Left forelimb (tissue), 1 donor: ENCODE measurements at regions not wholly inside any gene's neighbourhood (a gene's known extent, or its start where the extent isn't known, plus 50 kb on each side); places are given as distances from the start of the nearest gene placed in this dataset.

Source experiments
- DNase-seq: peaks from one replicate; pipeline ENCODE4 v3.0.0-alpha.2; 2018; ENCODE audit warnings: low spot score

DNA sequence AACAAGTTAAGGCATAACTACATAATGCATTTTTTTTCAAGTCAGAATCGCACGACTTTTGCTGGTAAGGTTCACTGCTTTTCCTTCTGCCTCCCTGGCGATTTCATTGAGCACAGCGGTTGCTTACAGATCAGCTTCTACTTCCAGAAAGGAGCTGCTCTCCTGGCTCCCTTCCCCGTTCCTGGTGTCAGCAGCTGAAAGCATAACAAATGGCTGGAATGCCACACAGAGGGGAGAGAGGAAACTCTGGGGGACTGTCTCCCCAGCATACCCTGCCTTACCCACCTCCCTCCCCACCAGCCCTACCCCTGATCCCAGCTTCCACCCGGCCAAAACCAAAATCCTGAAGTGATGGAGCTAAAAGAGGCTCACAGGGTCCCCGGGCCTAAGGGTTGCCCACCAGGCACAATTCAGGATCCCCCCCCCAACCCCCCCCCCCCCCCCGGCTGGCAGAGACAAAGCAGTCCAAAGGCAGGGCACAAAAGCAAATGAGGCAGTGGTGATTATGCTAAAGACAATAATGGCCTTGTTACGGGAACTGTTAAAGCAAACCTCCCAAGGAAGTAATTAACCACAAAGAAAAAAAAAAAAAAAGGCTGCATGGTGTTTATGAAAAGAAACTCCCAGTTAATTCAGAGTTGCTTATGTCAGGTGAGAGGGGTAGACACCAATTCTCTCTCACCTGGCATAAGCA, 126.1 kb upstream of the WWC1 start:
- DNase-seq: no peak

- DNase-seq: no peak
Measured at GRCh38 chr5:168165977-168166376, 125.5 kb upstream of the WWC1 start.

- no peak for DNase-seq
Measured at GRCh38 chr5:168167338-168167737, 124.1 kb upstream of the WWC1 start.

DNA sequence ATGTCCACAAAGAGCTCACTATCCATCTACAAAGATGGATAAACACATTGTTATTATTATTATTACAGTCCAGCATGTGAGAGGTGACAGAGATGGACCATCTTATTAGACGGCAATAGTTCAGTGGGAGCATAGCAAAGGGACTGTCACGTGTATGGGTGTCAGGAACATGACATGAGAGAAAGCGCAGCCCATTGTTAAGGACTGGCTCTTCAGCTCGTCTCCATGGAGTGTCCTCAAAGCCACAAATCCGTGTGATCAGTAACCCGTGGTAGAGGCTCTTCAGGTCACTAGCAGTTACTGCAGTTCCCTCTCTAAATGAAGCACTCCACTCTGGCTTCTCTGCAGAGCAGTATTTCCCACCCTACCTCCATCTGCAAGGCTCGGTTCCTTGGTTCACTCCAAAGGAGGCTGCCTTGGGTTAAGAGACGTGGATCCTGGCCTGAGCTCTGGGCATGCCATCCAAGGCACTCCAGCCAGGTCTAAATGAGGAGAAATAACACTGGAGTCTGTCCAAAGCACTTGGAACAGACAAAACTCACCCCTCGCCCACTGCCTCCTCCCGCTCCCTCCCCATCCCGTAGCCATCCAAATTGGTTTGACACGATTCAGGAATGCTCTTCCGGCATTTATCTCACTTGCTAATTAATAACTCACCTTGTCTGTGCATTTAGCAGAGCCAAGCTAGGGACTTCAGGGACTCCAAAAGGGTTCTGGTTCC, 122.3 kb upstream of the WWC1 start:
- DNase-seq: no peak

DNA sequence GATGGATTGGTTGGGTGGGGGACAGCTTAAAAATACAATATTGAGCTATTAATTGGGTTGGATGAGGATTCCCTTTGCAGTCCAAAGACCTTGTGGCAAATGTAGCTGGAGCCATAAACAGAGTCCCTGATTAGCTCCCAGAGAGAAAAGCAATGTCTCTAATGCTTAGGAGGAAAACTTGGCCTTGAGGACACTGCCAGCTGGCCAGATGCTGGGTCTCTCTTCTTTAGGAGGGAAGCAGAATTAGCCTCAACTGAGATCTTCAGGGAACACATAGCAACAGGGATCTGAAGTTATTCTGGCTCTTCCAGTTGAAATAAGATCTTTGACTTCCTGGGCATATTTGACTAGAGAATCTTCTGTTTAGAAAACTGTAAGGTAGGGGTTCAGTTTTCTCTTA, 121.7 kb upstream of the WWC1 start:
- no peak for DNase-seq

DNA sequence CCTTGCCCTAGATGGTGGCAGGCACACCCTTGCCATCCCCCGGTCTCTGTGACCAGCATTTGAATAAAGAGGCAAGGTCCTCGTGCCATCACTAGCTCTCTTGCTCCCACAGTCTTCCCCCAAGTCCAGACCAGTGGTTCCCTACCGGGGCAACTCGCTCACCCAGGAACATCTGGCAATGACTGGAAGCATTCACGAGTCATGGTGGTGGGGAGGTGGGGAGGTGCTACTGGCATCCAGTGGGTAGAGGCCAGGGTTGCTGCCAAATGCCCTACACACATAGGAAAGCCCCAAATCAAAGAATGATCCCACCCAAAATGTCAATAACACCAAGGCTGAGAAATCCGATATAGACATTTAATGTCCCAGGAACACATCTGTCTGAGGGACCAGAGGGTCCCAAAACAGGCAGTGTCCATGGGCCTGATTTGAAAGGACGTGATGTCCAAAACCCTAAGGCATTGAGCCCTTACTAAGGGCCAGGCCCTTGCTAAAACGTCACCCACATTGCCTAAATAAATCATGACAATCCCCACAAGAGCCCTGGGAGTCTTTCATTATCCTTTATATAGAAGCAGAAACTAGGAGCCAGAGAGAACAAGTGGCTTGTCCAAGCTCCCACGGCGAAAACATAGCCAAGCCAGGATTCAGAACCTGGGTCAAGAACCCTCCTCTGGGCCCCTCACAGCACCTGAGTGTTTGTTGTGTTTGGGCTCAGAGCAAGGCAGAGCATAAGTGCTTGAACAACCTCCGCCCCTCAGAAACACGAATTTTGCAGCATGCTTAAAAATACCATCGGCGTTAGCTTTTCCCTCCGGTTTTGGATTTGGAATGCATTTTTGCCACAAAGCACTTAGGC, 119.3 kb upstream of the WWC1 start:
- no peak for DNase-seq

GRCh38 chr5:168172760-168173223, 118.7 kb upstream of the WWC1 start:
- no peak for DNase-seq

- no peak for DNase-seq
Measured at GRCh38 chr5:168174376-168174775, 117.1 kb upstream of the WWC1 start.

- no peak for DNase-seq
Measured at GRCh38 chr5:168176251-168176650, 115.2 kb upstream of the WWC1 start.

DNA sequence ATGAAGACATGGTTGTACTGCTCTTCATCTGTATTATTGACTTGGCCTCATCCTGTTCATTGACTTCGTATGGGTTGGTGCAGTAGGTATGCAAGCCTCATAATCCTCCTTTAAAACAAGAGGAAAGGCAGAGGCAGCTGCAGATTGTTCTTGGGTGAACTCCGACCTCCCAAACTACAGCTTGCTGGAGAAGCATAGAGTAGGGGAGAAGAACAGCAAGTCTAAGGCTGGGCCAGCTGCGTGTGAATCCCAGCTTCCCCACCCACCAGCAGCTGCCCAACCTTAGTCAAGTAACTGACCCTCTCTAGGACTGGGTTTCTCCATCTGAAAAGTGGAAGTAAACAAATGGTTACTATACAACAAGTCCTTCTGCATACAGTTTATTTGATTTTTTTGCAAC, 114.5 kb upstream of the WWC1 start:
- DNase-seq: no peak

GRCh38 chr5:168177831-168178450, 113.5 kb upstream of the WWC1 start:
- no peak for DNase-seq

GRCh38 chr5:168179192-168179593, 112.3 kb upstream of the WWC1 start:
- DNase-seq: no peak

GRCh38 chr5:168182269-168182668, 109.2 kb upstream of the WWC1 start:
- DNase-seq: no peak

- DNase-seq: no peak
Measured at GRCh38 chr5:168184103-168184502, 107.3 kb upstream of the WWC1 start.

GRCh38 chr5:168186289-168187074, 105.0 kb upstream of the WWC1 start:
- no peak for DNase-seq

- no peak for DNase-seq
Measured at GRCh38 chr5:168187614-168188013, 103.8 kb upstream of the WWC1 start.

GRCh38 chr5:168188182-168188581, 103.3 kb upstream of the WWC1 start:
- DNase-seq: no peak

DNA sequence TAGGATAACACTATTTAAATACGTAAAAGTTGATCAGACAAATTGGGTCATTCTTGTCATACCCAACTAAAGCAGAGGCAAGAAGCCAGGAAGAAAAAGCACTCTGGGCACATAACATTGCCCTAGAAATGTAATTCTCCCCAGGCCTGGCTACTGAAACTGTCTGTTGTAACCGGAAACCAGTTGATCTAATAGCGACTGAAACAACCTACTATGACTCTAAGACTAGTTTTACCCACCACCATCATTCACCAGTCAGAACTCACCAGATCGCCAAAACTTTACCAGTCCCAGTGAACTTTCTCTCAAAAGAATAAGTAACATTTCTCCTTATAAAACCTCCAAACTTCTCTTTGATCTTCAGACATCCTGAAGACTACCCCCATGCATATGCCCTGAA, 99.3 kb upstream of the WWC1 start:
- no peak for DNase-seq

- no peak for DNase-seq
Measured at GRCh38 chr5:168193493-168194250, 97.8 kb upstream of the WWC1 start.

DNA sequence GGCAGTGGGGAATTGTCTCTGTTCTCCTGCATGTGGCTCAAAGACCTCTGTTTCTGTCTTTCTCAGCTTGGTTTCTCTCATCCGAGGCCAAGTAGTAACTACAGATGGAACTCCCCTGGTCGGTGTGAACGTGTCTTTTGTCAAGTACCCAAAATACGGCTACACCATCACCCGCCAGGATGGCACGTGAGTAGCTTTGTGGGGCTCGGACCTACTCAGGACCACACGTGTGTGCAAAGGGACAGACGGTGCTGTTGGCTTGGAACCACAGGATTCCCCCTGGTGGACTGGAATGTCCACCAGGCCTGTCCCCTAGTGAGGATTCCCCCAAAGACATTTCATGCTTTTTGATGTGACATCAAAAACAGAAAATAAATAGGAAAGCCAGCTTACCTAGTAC, 96.3 kb upstream of the WWC1 start:
- no peak for DNase-seq

DNA sequence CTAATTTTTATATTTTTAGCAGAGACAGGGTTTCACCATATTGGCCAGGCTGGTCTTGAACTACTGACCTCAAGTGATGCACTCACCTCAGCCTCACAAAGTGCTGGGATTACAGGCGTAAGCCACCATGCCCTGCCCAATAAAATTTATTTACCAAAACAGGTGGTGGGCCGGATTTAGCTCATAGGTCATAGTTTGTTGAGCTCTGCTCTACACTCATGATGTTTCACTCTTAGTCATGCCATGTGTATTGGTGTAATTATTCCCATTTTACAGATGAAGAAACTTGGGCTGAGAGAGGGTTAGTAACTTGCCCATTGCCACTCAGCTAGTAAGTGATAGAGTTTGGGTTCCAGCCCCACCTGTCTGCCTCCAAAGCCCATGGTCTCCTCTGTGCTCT, 93.1 kb upstream of the WWC1 start:
- no peak for DNase-seq
